Nucleus accumbens (tissue), 56 donors: ENCODE measurements at regions not wholly inside any gene's neighbourhood (a gene's known extent, or its start where the extent isn't known, plus 50 kb on each side); places are given as distances from the start of the nearest gene placed in this dataset.

Source experiments
- DNase-seq, 56 donors: peaks; one replicate each; lab custom pipeline; 2025; lab: John Stamatoyannopoulos, UW

GRCh38 chr6:62345446-62345845, 59.4 kb upstream of the KHDRBS2 start:
- DNase-seq: no peak

GRCh38 chr6:62344850-62345249, 58.8 kb upstream of the KHDRBS2 start:
- DNase-seq: no peak

DNA sequence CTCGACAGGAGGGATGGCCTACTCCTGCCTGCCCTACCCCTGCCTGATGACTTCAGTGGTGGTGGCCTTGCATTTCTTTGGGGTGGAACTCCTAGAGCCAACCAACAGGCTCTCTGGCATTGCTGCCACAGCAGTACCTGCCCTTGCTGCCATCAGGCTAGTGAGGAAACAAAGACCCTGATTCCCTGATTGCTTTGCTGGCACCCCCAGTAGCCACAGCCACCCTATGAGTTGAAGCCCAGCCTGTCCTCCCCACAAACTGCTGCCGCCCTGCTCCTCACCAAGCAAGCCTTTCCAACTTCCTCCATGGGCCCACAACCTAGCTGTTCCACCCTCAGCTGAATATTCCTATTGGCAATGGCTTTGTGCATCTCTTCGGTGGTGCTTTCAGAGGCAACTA, 52.5 kb upstream of the KHDRBS2 start:
- no peak for DNase-seq
